ENCODE measurements at regions not wholly inside any gene's neighbourhood (a gene's known extent, or its start where the extent isn't known, plus 50 kb on each side); places are given as distances from the start of the nearest gene placed in this dataset.

- no peak for TF ChIP-seq ZBTB1 (CRISPR knock-in tag; IDR thresholded peaks at IDR 0.05; ENCODE audit: borderline replicate concordance, low read depth)
- no peak for TF ChIP-seq CTCF (IDR thresholded peaks at IDR 0.05 in 2 of 3, conservative IDR thresholded peaks at IDR 0.05 in 1 of 3; ENCODE audit: insufficient read depth in 2 of 3, low read depth in 1 of 3, low read length in 3 of 3)
- TF ChIP-seq CREB5 (CRISPR knock-in tag; IDR thresholded peaks at IDR 0.05), result no peak
- TF ChIP-seq RBM17 (IDR thresholded peaks at IDR 0.05; ENCODE audit: borderline replicate concordance, low read depth, low read length), result no peak
Observed at GRCh38 chr10:121683366-121683765, 85.1 kb upstream of the FGFR2 start.

All from K562 (cell line).